Mesendoderm (in vitro differentiated cells): ENCODE measurements at regions not wholly inside any gene's neighbourhood (a gene's known extent, or its start where the extent isn't known, plus 50 kb on each side); places are given as distances from the start of the nearest gene placed in this dataset.
"Not testable (repeated sequence)": the region's sequence is repeated elsewhere in the genome, so short reads cannot be mapped to it uniquely, and the experiment has no call there.

Experiments used
- DNase-seq: peaks from one replicate; pipeline ENCODE4 v3.0.0; 2013
- H2AK5ac ChIP-seq: 2 replicates; pipeline ENCODE4 v1.6.1; 2013; ENCODE audit warnings: low read length, inconsistent platforms
- H2BK120ac ChIP-seq: 2 replicates; pipeline ENCODE4 v1.6.1; 2013; ENCODE audit warnings: low read depth, mild to moderate bottlenecking, low read length, moderate library complexity, mixed read lengths
- H2BK15ac ChIP-seq: replicated peaks from 2 replicates; pipeline ENCODE4 v1.6.1; 2013; ENCODE audit warnings: low read depth, mild to moderate bottlenecking, moderate library complexity
- H2BK5ac ChIP-seq: 2 replicates; pipeline ENCODE4 v1.6.1; 2013; ENCODE audit warnings: low read length, inconsistent platforms
- H3K18ac ChIP-seq: 2 replicates; pipeline ENCODE4 v1.6.1; 2013; ENCODE audit warnings: mild to moderate bottlenecking, low read length, mixed read lengths
- H3K23ac ChIP-seq: one replicate; pipeline ENCODE4 v1.6.1; 2013; ENCODE audit warnings: low read length
- H3K27ac ChIP-seq: 2 replicates; pipeline ENCODE4 v1.5.1; 2013; ENCODE audit warnings: low read depth, mild to moderate bottlenecking, inconsistent platforms, low read length, moderate library complexity
- H3K27me3 ChIP-seq: 2 replicates; pipeline ENCODE4 v1.6.1; 2013; ENCODE audit warnings: low read length, control low read depth, mild to moderate bottlenecking, inconsistent platforms; ENCODE audit not compliant: insufficient read depth, poor library complexity
- H3K36me3 ChIP-seq: 2 replicates; pipeline ENCODE4 v1.6.1; 2013; ENCODE audit warnings: low read length, inconsistent platforms; ENCODE audit not compliant: control insufficient read depth, insufficient read depth
- H3K4ac ChIP-seq: one replicate; pipeline ENCODE4 v1.6.1; 2013; ENCODE audit warnings: low read depth, mild to moderate bottlenecking, low read length, moderate library complexity
- H3K4me1 ChIP-seq: 2 replicates; pipeline ENCODE4 v1.6.1; 2013; ENCODE audit warnings: low read depth, low read length, inconsistent platforms; ENCODE audit not compliant: control insufficient read depth
- H3K4me2 ChIP-seq: 2 replicates; pipeline ENCODE4 v1.6.1; 2013; ENCODE audit warnings: low read length
- H3K4me3 ChIP-seq: 2 replicates; pipeline ENCODE4 v1.5.1; 2013; ENCODE audit warnings: mild to moderate bottlenecking, low read length
- H3K56ac ChIP-seq: one replicate; pipeline ENCODE4 v1.6.1; 2013; ENCODE audit warnings: low read length
- H3K79me1 ChIP-seq: 2 replicates; pipeline ENCODE4 v1.6.1; 2013; ENCODE audit warnings: low read length, inconsistent platforms
- H3K79me2 ChIP-seq: 2 replicates; pipeline ENCODE4 v1.6.1; 2013; ENCODE audit warnings: mild to moderate bottlenecking, low read length; ENCODE audit not compliant: control insufficient read depth, insufficient read depth
- H3K9ac ChIP-seq: 2 replicates; pipeline ENCODE4 v1.6.1; 2013; ENCODE audit warnings: low read length, inconsistent platforms
- H4K5ac ChIP-seq: one replicate; pipeline ENCODE4 v1.6.1; 2013; ENCODE audit warnings: low read length
- H4K8ac ChIP-seq: one replicate; pipeline ENCODE4 v1.6.1; 2013; ENCODE audit warnings: low read depth, mild to moderate bottlenecking, control low read depth, low read length, moderate library complexity
- WGBS: extraction: QIAGEN DNeasy Blood & Tissue Kit; methylation state at CpG from one replicate; pipeline ENCODE4 v1.1.7; 2013; ENCODE audit warnings: low lambda C conversion rate, missing lambda C conversion rate; ENCODE audit not compliant: insufficient coverage; ENCODE audit errors: extremely low coverage; 5-methylcytosine and 5-hydroxymethylcytosine counted together

GRCh38 chr1:234954613-234955012 is 174.0 kb downstream of the TOMM20 start:
- Histone ChIP-seq H3K23ac (no peak overlapping the region), H3K27me3 (no peaks in the 10 kb centered on the region), H2BK120ac (no peak overlapping the region), H2AK5ac (no peak overlapping the region), H2BK5ac (no peak overlapping the region), H3K27ac (no peak overlapping the region), H3K4me2 (no peak overlapping the region), H3K4me3 (no peak overlapping the region), H3K18ac (no peak overlapping the region), H3K79me1 (no peaks in the 10 kb centered on the region), H3K4me1 (peaks cover 6% of the 10 kb centered on the region), H3K79me2 (no peaks in the 10 kb centered on the region), H3K4ac (no peak overlapping the region), H4K8ac (no peak overlapping the region), H4K5ac (no peak overlapping the region), H3K56ac (no peak overlapping the region), H3K36me3 (no peaks in the 10 kb centered on the region), H3K9ac (no peak overlapping the region), H2BK15ac (no peak overlapping the region)
- no peak for DNase-seq
- no CpG with 5 or more reads among the region's 6 CpGs for WGBS

- no peak overlapping the region for H2BK120ac ChIP-seq
- no peaks in the 10 kb centered on the region for H3K79me1 ChIP-seq
- H3K27me3 ChIP-seq, result no peaks in the 10 kb centered on the region
- H3K36me3 ChIP-seq, result no peaks in the 10 kb centered on the region
- no peak overlapping the region for H2BK5ac ChIP-seq
- H2BK15ac ChIP-seq, result no peak overlapping the region
- H4K8ac ChIP-seq, result no peak overlapping the region
- no peak overlapping the region for H3K27ac ChIP-seq
- no peaks in the 10 kb centered on the region for H3K79me2 ChIP-seq
- 100% methylated on average over 1 of the region's 13 CpGs for WGBS
- no peak for DNase-seq
- no peak overlapping the region for H4K5ac ChIP-seq
- no peak overlapping the region for H2AK5ac ChIP-seq
- peaks cover 6% of the 10 kb centered on the region for H3K4me1 ChIP-seq
- no peak overlapping the region for H3K9ac ChIP-seq
- no peak overlapping the region for H3K23ac ChIP-seq
- no peak overlapping the region for H3K56ac ChIP-seq
- no peak overlapping the region for H3K4ac ChIP-seq
- H3K18ac ChIP-seq, result no peak overlapping the region
- no peak overlapping the region for H3K4me3 ChIP-seq
- no peak overlapping the region for H3K4me2 ChIP-seq
Measured at GRCh38 chr1:234953655-234954405, 174.8 kb downstream of the TOMM20 start.

GRCh38 chr1:234950598-234950997 is 178.0 kb downstream of the TOMM20 start:
- Histone ChIP-seq H2BK5ac (no peak overlapping the region), H4K5ac (no peak overlapping the region), H3K36me3 (no peaks in the 10 kb centered on the region), H3K4ac (no peak overlapping the region), H2BK120ac (no peak overlapping the region), H3K18ac (no peak overlapping the region), H2BK15ac (no peak overlapping the region), H3K27ac (no peak overlapping the region), H3K27me3 (no peaks in the 10 kb centered on the region), H3K79me2 (no peaks in the 10 kb centered on the region), H3K23ac (no peak overlapping the region), H3K56ac (no peak overlapping the region), H3K4me2 (no peak overlapping the region), H3K79me1 (no peaks in the 10 kb centered on the region), H3K4me1 (no peaks in the 10 kb centered on the region), H4K8ac (no peak overlapping the region), H3K9ac (no peak overlapping the region), H3K4me3 (no peak overlapping the region), H2AK5ac (no peak overlapping the region)
- DNase-seq, result no peak

GRCh38 chr1:234949528-234949927 is 179.1 kb downstream of the TOMM20 start:
- H3K27me3 ChIP-seq, H3K79me2 ChIP-seq, H3K27ac ChIP-seq, H2BK15ac ChIP-seq, H3K18ac ChIP-seq, H3K4me1 ChIP-seq, H3K9ac ChIP-seq, H3K79me1 ChIP-seq, H3K36me3 ChIP-seq, H2BK120ac ChIP-seq, H4K5ac ChIP-seq, DNase-seq, H3K23ac ChIP-seq, H2AK5ac ChIP-seq, H3K56ac ChIP-seq, H3K4me2 ChIP-seq, H3K4me3 ChIP-seq, H2BK5ac ChIP-seq, H4K8ac ChIP-seq, H3K4ac ChIP-seq: not testable (repeated sequence)
- WGBS, result no CpG with 5 or more reads among the region's 6 CpGs

- no peaks in the 10 kb centered on the region for H3K79me1 ChIP-seq
- no peak overlapping the region for H2AK5ac ChIP-seq
- no peak overlapping the region for H3K4me3 ChIP-seq
- WGBS, result 100% methylated on average over 2 of the region's 6 CpGs
- H3K27me3 ChIP-seq, result no peaks in the 10 kb centered on the region
- no peak overlapping the region for H3K4ac ChIP-seq
- H3K18ac ChIP-seq, result no peak overlapping the region
- H3K36me3 ChIP-seq, result no peaks in the 10 kb centered on the region
- no peaks in the 10 kb centered on the region for H3K4me1 ChIP-seq
- no peak overlapping the region for H2BK5ac ChIP-seq
- H4K8ac ChIP-seq, result no peak overlapping the region
- no peak overlapping the region for H3K9ac ChIP-seq
- no peak overlapping the region for H2BK120ac ChIP-seq
- H3K4me2 ChIP-seq, result no peak overlapping the region
- H3K23ac ChIP-seq, result no peak overlapping the region
- H3K56ac ChIP-seq, result no peak overlapping the region
- no peak overlapping the region for H3K27ac ChIP-seq
- no peak for DNase-seq
- no peaks in the 10 kb centered on the region for H3K79me2 ChIP-seq
- no peak overlapping the region for H4K5ac ChIP-seq
- H2BK15ac ChIP-seq, result no peak overlapping the region
Measured at GRCh38 chr1:234944439-234945344, 183.9 kb downstream of the TOMM20 start.
